GDM1 (cell line): ENCODE measurements at regions not wholly inside any gene's neighbourhood (a gene's known extent, or its start where the extent isn't known, plus 50 kb on each side); places are given as distances from the start of the nearest gene placed in this dataset.

ENCODE experiments used
- DNase-seq: peaks from one replicate; lab custom pipeline; 2025; lab: John Stamatoyannopoulos, UW

DNA sequence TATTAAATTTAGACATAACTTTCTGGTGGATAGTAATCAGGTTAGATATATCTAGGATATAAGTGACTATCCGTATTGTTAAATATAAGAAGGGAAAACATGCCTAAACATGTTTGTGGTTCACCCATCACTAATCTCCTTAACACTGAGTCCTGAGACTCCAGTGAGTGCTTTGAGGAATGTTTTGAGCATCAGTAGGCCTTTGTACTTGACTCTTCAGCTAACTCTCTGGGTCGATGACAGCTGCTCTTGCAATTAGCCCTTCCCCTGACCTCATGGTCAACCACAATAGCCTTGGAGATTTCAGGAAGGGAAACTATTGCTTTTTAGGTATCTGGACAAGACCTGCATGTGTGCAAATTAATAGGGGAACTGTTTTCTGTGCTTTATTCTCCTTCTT lies 716.8 kb downstream of the EPHA4 start:
- no peak for DNase-seq

DNA sequence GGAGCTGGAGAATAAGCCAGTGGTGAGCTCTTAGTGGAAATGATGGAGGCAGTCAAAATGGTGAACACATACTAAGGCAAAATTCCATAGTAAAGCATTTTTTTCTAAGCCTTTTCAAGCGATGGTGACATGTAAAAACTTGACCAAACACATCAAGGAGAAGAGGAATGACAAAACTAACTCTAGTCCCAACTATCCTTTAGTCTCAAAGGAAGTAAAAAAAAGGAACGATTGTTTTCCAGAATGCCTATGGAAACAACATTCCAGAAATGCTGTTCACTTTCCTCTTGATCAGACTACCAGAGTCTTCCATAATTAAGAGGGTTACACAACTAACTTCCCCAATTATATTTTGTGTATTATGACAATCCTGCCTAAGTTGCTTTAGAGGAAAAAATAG lies 715.6 kb downstream of the EPHA4 start:
- no peak for DNase-seq

- DNase-seq: no peak
Measured at GRCh38 chr2:220857368-220857767, 714.7 kb downstream of the EPHA4 start.

GRCh38 chr2:220858101-220858500 lies 714.0 kb downstream of the EPHA4 start:
- DNase-seq: no peak

- no peak for DNase-seq
Measured at GRCh38 chr2:220871909-220872308, 700.2 kb downstream of the EPHA4 start.

DNA sequence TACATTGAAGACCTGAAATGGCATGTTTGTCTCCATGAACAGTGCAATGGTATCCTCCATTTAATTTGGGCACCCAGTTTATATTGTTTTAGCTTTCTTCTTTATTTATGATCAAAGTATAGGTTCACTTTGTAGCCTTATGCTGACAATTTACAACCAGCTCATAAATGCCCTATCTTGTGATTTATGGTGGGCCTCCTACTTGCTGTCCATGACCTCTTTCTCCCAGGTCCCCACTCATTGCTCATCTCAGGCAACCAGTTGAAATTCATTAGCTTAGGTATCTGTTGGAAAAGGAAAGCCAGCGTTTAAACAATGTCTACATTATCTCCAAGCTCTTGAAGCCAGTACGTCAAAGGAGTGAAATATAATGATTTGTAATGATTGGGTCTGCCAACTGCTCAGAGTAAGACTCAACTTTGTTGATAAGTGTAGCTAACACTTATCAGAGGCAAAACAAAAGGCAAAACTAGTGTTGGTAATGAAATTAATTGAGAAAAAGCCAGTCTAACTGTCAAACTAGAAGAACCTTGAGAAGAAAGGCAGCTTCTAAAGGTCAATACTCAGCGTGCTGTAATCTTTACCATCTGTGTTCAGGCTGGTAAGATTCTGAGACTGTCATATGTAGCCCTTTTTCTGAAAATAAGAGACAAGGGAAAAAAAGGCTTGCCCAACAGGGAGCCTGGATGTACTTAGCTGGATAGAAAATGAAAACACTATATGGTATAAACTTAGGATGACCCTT lies 695.9 kb downstream of the EPHA4 start:
- DNase-seq: no peak

- no peak for DNase-seq
Measured at GRCh38 chr2:220877491-220877890, 694.6 kb downstream of the EPHA4 start.

GRCh38 chr2:220877897-220878296 lies 694.2 kb downstream of the EPHA4 start:
- DNase-seq: no peak

DNA sequence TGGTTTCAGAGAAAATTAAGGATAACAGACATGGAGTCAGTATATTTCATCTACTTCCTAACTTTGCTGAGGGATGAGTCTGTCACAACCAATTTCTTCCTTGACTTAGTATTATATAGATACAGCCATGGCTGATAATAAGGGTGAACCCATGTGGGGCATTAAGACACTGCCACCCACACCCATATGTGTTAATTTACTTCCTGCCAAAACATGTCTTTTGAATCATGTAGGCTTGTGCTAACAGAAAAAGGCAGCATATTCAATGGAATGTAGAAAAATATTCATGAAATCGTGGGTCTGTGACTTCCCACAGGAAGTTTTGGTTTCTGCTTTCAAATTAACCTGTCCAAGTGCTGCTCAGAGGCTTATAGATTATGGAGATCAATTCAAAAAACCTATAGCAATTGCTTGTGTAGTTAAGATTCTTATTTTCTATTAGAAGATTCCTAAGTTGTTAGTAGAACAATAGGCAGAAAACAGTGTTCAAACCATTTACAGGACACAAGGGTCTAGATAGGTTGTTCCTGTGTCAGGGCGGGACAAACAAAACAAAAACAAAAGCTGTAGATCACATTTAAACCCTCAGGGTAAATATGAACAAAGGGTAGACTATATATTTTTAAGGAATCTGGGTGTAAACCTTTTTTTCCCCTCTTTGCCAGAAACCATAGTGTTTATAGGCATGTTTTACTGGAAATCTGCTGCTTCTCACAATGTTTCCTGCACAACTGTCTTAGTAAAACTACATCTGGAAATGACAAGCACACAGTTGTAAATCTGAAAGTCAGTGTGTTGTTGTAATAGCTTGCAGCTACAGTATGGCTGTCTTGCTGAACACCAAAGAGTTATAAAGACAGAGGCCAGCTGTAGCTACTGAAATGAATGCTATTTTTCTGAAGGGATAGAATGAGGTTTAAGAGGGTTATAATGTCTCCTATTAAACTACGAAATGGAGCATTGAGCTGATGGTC lies 691.2 kb downstream of the EPHA4 start:
- DNase-seq: no peak

DNA sequence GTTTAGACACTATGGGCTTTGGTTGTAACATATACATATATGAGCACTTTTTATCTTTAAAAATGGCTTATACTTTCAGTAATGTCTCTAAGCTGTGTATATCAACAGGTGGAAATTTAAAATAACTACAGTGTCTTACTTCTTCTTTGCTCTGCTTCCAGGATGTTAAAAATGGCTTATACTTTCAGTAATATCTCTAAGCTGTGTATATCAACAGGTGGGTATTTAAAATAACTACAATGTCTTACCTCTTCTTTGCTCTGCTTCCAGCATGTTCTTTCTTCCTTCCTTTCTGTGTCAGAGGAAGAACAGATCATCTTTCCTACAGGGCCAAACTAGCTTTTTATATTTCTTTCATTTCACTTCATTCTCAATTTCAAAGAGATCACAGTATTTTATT lies 689.6 kb downstream of the EPHA4 start:
- no peak for DNase-seq

DNA sequence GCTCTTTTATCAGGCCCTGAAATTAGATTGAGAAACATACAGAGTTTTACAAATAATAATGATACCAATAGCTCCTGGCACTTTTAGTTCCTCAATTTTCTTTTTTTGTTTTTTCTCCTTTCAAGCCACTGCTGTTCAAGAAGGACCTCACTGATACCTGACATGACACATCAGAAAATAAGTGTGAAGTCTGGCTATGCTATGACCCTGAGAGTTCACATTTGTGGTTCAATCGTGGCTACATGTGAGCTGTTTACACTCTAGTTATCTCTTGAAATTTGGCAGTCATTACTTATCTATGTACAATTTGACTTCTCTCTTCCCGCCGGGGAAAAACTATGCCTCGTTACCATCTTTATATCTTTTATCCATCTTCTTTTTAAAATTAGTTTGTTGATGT lies 686.5 kb downstream of the EPHA4 start:
- no peak for DNase-seq

- DNase-seq: no peak
Measured at GRCh38 chr2:220887271-220887870, 684.7 kb downstream of the EPHA4 start.

DNA sequence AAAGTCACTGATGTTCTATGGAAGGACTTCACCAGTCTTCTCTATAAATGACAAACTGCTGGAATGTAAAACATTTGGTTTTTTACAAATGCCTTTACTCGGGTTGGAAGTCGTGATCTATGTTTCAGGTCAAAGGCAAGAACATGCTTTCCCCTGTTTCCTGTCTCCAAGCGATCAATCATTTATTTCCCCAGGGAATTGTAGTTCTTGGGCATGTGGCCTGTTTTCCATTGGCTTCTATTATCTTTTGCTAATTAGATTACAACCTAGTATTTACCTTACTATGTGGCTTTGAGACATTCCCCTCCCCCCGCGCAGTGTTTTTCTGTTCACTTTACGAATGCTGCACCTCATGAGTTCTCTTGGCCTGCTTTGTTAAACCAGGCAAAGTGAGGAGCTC lies 684.2 kb downstream of the EPHA4 start:
- no peak for DNase-seq

- no peak for DNase-seq
Measured at GRCh38 chr2:220890931-220891330, 681.2 kb downstream of the EPHA4 start.

GRCh38 chr2:220891405-220891804 lies 680.7 kb downstream of the EPHA4 start:
- DNase-seq: no peak

DNA sequence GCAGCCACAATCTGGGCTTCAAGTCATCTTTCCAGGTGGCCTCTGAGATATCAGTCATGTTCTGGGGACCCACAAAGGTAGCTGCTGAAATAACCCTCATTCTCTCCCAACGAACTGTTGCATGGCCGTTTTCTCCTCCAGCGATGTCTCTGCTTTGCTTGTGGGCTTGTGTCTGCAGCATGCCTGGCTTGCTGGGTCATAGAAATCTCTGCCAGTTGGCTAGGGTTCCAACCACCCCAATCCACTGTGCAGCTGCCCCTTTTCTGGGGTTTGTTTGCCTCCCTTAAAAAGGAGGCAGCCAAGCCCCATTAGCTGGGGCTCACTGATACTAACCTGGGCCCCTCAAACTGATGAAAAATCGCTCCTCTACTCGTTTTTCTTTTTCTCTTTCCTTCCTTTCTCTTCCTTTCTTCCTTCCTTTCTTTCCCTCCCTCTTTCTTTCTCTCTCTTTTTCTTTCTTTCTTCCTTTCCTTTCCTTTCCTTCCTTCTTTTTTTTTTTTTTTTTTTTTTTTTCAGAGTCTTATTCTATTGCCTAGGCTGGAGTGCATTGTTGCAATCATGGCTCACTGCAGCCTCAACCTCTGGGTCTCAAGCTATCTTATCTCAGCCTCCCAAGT lies 680.0 kb downstream of the EPHA4 start:
- DNase-seq: no peak

DNA sequence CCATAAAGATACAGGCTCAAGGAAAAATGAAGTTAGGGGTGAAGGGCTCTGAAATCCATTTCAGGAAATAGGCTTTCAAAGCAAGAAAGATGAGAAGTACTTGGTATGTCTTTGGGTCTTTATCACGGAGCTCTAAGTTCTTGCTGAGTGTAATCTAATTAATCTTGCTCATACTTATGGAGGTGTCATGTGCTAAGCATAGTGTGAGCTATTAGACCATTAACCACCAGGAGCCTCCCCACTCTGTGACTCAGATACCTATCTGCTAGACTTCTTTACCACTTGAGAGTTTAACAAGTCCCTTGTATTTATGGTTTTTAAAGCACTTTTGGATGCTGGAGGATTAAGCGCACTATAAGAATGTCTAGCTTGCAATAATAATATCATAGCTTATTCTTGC lies 678.7 kb downstream of the EPHA4 start:
- no peak for DNase-seq

DNA sequence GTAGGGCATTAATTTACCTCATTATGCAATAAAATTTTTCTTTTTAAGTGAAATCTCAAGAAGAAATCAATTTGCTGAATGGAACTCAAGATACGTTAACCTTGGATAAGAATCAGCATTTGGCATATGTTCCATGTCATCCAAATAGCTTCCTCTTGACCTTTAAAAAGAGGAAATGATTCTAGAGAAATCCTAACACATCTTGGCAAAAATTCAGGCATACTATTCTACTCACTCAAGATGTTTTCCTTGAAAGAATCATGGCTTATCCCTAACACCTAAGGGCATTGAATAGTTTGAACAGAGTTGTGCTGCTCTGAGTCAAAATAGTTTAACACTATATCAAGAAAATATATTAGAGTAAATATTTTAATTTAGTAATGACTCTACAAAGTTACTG lies 678.0 kb downstream of the EPHA4 start:
- DNase-seq: no peak

GRCh38 chr2:220899492-220899891 lies 672.6 kb downstream of the EPHA4 start:
- no peak for DNase-seq

DNA sequence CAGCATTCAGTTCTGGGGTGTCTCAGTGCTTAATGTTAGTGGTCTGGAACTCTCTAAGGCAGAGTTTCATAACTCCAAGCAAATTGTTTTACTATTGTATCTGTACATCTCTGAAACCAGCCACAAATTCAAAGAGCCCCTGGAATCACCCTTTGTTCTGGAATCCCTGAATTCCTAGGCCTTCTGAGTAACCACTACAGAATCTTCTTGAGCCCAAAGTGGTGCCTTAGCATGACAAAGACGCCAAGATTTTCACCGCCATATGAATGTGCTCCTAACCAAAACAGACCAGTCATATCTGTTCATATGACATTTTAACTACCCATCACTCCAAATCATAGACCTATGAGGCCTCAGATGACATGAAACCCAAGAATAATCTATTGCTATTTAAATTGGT lies 668.1 kb downstream of the EPHA4 start:
- no peak for DNase-seq

DNA sequence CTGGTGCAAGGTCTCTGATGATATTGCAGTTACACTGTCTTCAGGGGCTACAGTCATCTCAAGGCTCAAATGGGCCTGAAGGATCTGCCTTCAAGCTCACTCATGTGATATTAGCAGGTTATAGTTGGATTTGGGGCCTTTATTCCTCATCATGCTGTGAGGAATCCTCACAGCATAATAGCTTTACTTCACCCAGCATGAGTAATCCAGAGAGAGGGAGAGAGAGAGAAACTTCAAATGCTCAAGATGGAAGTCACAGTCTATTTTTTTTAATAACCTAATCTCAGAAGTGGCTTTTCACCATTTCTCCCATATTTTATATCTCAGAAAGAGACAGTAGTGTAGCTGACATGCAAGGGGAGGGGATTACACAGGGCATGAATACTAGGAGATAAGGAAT lies 658.7 kb downstream of the EPHA4 start:
- no peak for DNase-seq

DNA sequence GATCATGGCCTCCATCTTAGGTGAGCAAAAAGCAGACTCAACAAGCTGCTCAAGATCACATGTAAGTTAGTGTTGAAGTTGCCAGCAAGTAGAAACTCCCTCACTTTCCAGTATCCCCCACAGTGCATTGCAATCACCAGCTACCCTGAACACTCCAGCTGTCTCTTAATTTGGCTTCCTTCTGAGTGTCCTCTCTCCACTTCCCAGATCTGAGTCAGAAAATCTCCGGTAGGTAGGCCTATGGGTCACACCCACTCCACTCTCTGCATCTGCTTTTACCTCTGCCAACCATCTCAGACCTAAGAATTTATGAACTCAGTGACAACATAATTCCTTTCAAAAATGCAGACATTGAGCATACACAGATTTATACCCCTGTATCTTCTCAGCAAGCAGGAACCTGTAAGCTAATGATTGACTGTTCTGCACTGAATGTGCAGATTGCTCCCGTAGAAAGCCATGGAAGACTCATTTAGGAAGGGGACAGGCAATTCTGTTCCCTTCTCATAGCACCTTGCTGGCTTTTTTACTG lies 656.9 kb downstream of the EPHA4 start:
- no peak for DNase-seq
